ENCODE measurements at regions not wholly inside any gene's neighbourhood (a gene's known extent, or its start where the extent isn't known, plus 50 kb on each side); places are given as distances from the start of the nearest gene placed in this dataset.

DNA sequence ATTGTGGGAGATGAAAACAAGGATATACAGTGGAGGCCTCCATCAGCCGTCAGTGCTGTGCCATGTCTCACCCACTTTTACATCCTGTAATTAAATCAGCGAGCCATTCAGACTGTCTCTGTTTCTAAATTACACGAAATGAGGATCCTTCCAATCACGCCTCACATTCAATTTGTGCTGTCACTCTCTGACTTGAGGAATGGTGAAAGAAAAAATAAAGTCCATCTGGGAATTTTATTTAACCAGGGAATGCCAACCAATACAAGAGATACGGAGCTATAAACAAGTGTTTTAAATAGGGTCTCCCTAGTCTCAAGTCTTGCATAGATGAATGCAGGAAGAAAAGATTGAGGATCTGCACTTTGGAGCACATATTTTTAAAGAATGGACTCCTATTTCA is 72.8 kb downstream of the CMPK2 start:
- TF ChIP-seq POLR2A (IDR thresholded peaks at IDR 0.05; ENCODE audit: low read depth, low read length): no peak
- DNase-seq (ENCODE audit: insufficient read length, low spot score): no peak
- no peak for FAIRE-seq

DNA sequence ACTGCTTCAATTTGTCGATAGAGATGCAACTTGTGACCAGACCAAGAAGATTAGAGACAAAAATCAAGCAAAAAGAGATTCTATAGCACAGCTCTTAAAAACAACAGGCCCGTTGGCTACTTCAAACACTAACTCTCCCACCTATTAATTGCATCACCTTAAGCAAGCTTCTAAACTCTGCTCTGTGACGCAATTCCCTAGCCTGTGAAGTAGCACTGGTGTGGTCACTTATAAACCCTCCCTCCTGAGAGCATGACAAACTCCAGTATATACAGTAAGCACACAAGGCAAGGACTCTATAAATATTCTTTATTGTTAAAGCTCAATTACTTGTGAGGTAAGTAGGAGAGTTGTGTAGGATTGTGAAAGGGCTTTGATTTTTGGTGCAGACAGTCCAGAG is 72.3 kb downstream of the CMPK2 start:
- FAIRE-seq (no peak), DNase-seq (ENCODE audit: insufficient read length, low spot score) (no peak)
- TF ChIP-seq POLR2A (IDR thresholded peaks at IDR 0.05; ENCODE audit: low read depth, low read length): no peak

DNA sequence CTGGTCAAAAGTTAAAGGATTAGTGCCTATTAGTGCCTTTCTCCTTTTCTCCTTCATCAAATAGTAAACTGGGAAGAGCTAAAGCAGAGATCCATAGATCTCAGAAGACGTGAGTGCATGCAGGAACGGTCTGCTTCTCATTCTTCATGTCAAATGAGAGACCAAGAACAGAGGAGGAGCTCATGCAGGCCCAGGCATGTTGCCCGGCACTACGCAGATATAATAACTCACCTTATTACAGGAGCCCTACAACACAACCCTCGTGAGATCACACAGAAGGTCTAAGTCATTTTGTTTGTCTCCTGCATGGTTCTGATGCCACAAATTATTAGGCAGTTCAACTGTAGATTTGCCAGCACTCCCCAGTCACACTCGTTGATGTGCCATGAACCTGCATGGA is 71.8 kb downstream of the CMPK2 start:
- TF ChIP-seq POLR2A (IDR thresholded peaks at IDR 0.05; ENCODE audit: low read depth, low read length): no peak
- no peak for DNase-seq (ENCODE audit: insufficient read length, low spot score)
- FAIRE-seq: no peak

DNA sequence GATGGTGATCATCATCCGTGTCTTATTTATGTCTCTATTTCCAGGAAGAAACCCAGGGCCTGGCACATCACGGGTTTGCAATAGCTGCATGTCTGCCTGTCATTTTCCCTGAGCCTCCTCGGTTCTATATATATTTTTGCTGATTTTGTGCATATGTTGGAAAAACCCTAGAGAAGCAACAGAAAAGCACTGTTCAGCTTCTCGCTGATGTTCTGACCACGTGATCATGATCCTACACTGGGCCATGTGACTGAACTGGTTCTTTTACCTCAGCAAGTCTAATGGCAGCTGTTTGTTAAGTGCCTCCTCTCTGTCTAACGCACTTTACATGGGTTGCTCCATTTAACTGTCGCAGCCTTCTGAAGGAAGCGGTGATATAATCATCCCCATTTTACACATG is 71.3 kb downstream of the CMPK2 start:
- FAIRE-seq (no peak), DNase-seq (ENCODE audit: insufficient read length, low spot score) (no peak)
- no peak for TF ChIP-seq POLR2A (IDR thresholded peaks at IDR 0.05; ENCODE audit: low read depth, low read length)

Data from H54 (cell line).